GM21737 (cell line): ENCODE measurements at regions not wholly inside any gene's neighbourhood (a gene's known extent, or its start where the extent isn't known, plus 50 kb on each side); places are given as distances from the start of the nearest gene placed in this dataset.

Experiments
- ATAC-seq: cut with Tn5 transposase; IDR thresholded peaks from one replicate; pipeline ENCODE4 v1.9.1; 2021; ENCODE audit warnings: mild to moderate bottlenecking, moderate library complexity; ENCODE audit not compliant: unreplicated experiment

GRCh38 chr10:10618139-10618538 is 399.5 kb upstream of the CELF2 start:
- ATAC-seq = no peak

- ATAC-seq = no peak
Observed at GRCh38 chr10:10623958-10624566, 393.6 kb upstream of the CELF2 start.

- no peak for ATAC-seq
Observed at GRCh38 chr10:10624567-10624962, 393.1 kb upstream of the CELF2 start.

GRCh38 chr10:10625491-10625890 is 392.2 kb upstream of the CELF2 start:
- ATAC-seq = no peak

- no peak for ATAC-seq
Observed at GRCh38 chr10:10626734-10627133, 390.9 kb upstream of the CELF2 start.

- ATAC-seq = no peak
Observed at GRCh38 chr10:10627414-10627813, 390.3 kb upstream of the CELF2 start.

- ATAC-seq = no peak
Observed at GRCh38 chr10:10629512-10629911, 388.2 kb upstream of the CELF2 start.

- no peak for ATAC-seq
Observed at GRCh38 chr10:10630281-10630680, 387.4 kb upstream of the CELF2 start.

GRCh38 chr10:10630782-10631181 is 386.9 kb upstream of the CELF2 start:
- no peak for ATAC-seq

- no peak for ATAC-seq
Observed at GRCh38 chr10:10642189-10642588, 375.5 kb upstream of the CELF2 start.

- ATAC-seq = no peak
Observed at GRCh38 chr10:10642751-10643150, 374.9 kb upstream of the CELF2 start.

GRCh38 chr10:10644008-10644646 is 373.5 kb upstream of the CELF2 start:
- ATAC-seq = no peak

GRCh38 chr10:10644676-10645385 is 372.8 kb upstream of the CELF2 start:
- no peak for ATAC-seq

- no peak for ATAC-seq
Observed at GRCh38 chr10:10647331-10647730, 370.3 kb upstream of the CELF2 start.

GRCh38 chr10:10657139-10657760 is 360.4 kb upstream of the CELF2 start:
- no peak for ATAC-seq

- ATAC-seq = no peak
Observed at GRCh38 chr10:10658172-10658785, 359.4 kb upstream of the CELF2 start.

GRCh38 chr10:10660054-10660453 is 357.6 kb upstream of the CELF2 start:
- no peak for ATAC-seq

- ATAC-seq = no peak
Observed at GRCh38 chr10:10661176-10661575, 356.5 kb upstream of the CELF2 start.

GRCh38 chr10:10662716-10663408 is 354.8 kb upstream of the CELF2 start:
- no peak for ATAC-seq

GRCh38 chr10:10663622-10664021 is 354.1 kb upstream of the CELF2 start:
- ATAC-seq = no peak

GRCh38 chr10:10665750-10666149 is 351.9 kb upstream of the CELF2 start:
- ATAC-seq = no peak
